OCI-LY7 (cell line): ENCODE measurements at regions not wholly inside any gene's neighbourhood (a gene's known extent, or its start where the extent isn't known, plus 50 kb on each side); places are given as distances from the start of the nearest gene placed in this dataset.

ENCODE experiments used
- BruUV-seq: library from RNA; stranded (reverse); fragments of 400-500 nt; replicated peaks from 2 replicates; lab custom pipeline; 2021; lab: Mats Ljungman, UMichigan
- CTCF ChIA-PET: fragments of 300-600 bp; sonication (Branson Sonifier 250); formaldehyde crosslinking; loops from one replicate; lab custom pipeline; 2022; ENCODE audit warnings: antibody characterized with exemption; ENCODE audit not compliant: unreplicated experiment; lab: Charles Lee
- POLR2A ChIA-PET: fragments of 300-600 bp; sonication (Branson Sonifier 250); formaldehyde crosslinking; loops from one replicate; lab custom pipeline; 2022; ENCODE audit warnings: antibody characterized with exemption; lab: Charles Lee
- DNase-seq: peaks from one replicate; pipeline ENCODE4 v3.0.0-alpha.2; 2015; ENCODE audit warnings: low spot score
- H2AFZ ChIP-seq: fragments of 200-600 bp; sonication (generic), shearing (Covaris generic); 2 replicates; pipeline ENCODE4 v1.6.1; 2014; ENCODE audit warnings: mild to moderate bottlenecking, antibody characterized with exemption, low read length, moderate library complexity
- H3K27ac ChIP-seq: fragments of 200-600 bp; sonication (generic); 2 replicates; pipeline ENCODE4 v1.5.1; 2014; ENCODE audit warnings: mixed run types, low read depth, mild to moderate bottlenecking, moderate library complexity, low read length, inconsistent platforms; ENCODE audit not compliant: poor library complexity, severe bottlenecking
- H3K36me3 ChIP-seq: fragments of 200-600 bp; sonication (generic); 2 replicates; pipeline ENCODE4 v1.6.1; 2014; ENCODE audit warnings: mild to moderate bottlenecking, antibody characterized with exemption, low read length, moderate library complexity, mixed read lengths; ENCODE audit not compliant: insufficient read depth
- H3K4me1 ChIP-seq: fragments of 200-600 bp; sonication (generic); 2 replicates; pipeline ENCODE4 v1.5.1; 2014; ENCODE audit warnings: mild to moderate bottlenecking, low read length; ENCODE audit not compliant: insufficient read depth, poor library complexity, severe bottlenecking
- H3K4me2 ChIP-seq: fragments of 200-600 bp; sonication (generic); 2 replicates; pipeline ENCODE4 v1.6.1; 2014; ENCODE audit warnings: mild to moderate bottlenecking, low read length
- H3K4me3 ChIP-seq: fragments of 200-600 bp; sonication (generic); 2 replicates; pipeline ENCODE4 v1.5.1; 2014; ENCODE audit warnings: mild to moderate bottlenecking, low read depth, low read length; ENCODE audit not compliant: poor library complexity, severe bottlenecking
- H3K79me2 ChIP-seq: fragments of 200-600 bp; sonication (generic); 2 replicates; pipeline ENCODE4 v1.6.1; 2016; ENCODE audit warnings: low read depth, mild to moderate bottlenecking, low read length, moderate library complexity, mixed read lengths; ENCODE audit not compliant: insufficient read depth
- H3K9me2 ChIP-seq: fragments of 200-600 bp; sonication (generic); 2 replicates; pipeline ENCODE4 v1.6.1; 2016; ENCODE audit warnings: mild to moderate bottlenecking, low read length, mixed read lengths; ENCODE audit not compliant: insufficient read depth
- H3K9me3 ChIP-seq: fragments of 200-600 bp; sonication (generic); 2 replicates; pipeline ENCODE4 v1.6.1; 2014; ENCODE audit warnings: mild to moderate bottlenecking, mixed run types, low read length, mixed read lengths
- H4K20me1 ChIP-seq: fragments of 200-600 bp; sonication (generic); 2 replicates; pipeline ENCODE4 v1.6.1; 2014; ENCODE audit warnings: mild to moderate bottlenecking, antibody characterized with exemption, low read length, moderate library complexity, mixed read lengths; ENCODE audit not compliant: insufficient read depth
- EZH2phosphoT487 ChIP-seq: fragments of 200-600 bp; sonication (generic); IDR thresholded peaks from 2 replicates; pipeline ENCODE4 v1.6.1; 2018; ENCODE audit warnings: low read depth, borderline replicate concordance, mild to moderate bottlenecking, mixed run types, antibody characterized with exemption, low read length, moderate library complexity, mixed read lengths
- intact Hi-C: fragments of 100-400 bp; cut with micrococcal nuclease; formaldehyde crosslinking; loops from one replicate; pipeline ENCODE4 v1.10.0; 2022; ENCODE audit not compliant: unreplicated experiment
- TF ChIP-seq, protein P1 (sequence below): fragments of 200-600 bp; sonication (generic); conservative IDR thresholded peaks from 2 replicates; pipeline ENCODE4 v1.5.1; 2014; ENCODE audit warnings: mild to moderate bottlenecking, antibody characterized with exemption, low read length, moderate library complexity, mixed read lengths

- Histone ChIP-seq H3K9me2 (no peaks in the 10 kb centered on the region), H3K9me3 (no peaks in the 10 kb centered on the region), H4K20me1 (no peaks in the 10 kb centered on the region), H3K4me2 (no peak overlapping the region), H2AFZ (no peak overlapping the region), H3K36me3 (no peaks in the 10 kb centered on the region), H3K79me2 (no peaks in the 10 kb centered on the region), H3K4me1 (no peaks in the 10 kb centered on the region), H3K4me3 (no peak overlapping the region), H3K27ac (no peak overlapping the region)
- intact Hi-C loops: no loop called here
- ChIA-PET POLR2A (no interaction called here), CTCF (no interaction called here)
- TF ChIP-seq, protein P1, sequence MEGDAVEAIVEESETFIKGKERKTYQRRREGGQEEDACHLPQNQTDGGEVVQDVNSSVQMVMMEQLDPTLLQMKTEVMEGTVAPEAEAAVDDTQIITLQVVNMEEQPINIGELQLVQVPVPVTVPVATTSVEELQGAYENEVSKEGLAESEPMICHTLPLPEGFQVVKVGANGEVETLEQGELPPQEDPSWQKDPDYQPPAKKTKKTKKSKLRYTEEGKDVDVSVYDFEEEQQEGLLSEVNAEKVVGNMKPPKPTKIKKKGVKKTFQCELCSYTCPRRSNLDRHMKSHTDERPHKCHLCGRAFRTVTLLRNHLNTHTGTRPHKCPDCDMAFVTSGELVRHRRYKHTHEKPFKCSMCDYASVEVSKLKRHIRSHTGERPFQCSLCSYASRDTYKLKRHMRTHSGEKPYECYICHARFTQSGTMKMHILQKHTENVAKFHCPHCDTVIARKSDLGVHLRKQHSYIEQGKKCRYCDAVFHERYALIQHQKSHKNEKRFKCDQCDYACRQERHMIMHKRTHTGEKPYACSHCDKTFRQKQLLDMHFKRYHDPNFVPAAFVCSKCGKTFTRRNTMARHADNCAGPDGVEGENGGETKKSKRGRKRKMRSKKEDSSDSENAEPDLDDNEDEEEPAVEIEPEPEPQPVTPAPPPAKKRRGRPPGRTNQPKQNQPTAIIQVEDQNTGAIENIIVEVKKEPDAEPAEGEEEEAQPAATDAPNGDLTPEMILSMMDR: no peak
- TF ChIP-seq EZH2phosphoT487: no peak
- BruUV-seq: no TSS peak
- no peak for DNase-seq
These were observed 388.7 kb upstream of the RGMA start for GRCh38 chr15:93477721-93478120.

- Histone ChIP-seq H3K4me1 (no peaks in the 10 kb centered on the region), H3K4me3 (no peak overlapping the region), H3K9me2 (no peaks in the 10 kb centered on the region), H3K27ac (no peak overlapping the region), H2AFZ (no peak overlapping the region), H3K36me3 (no peaks in the 10 kb centered on the region), H4K20me1 (no peaks in the 10 kb centered on the region), H3K9me3 (no peaks in the 10 kb centered on the region), H3K4me2 (no peak overlapping the region), H3K79me2 (no peaks in the 10 kb centered on the region)
- POLR2A ChIA-PET: no interaction called here
- DNase-seq: no peak
- no TSS peak for BruUV-seq
- intact Hi-C loops: no loop called here
- TF ChIP-seq, protein P1: no peak
- no peak for TF ChIP-seq EZH2phosphoT487
- CTCF ChIA-PET: no interaction called here
These were observed 388.2 kb upstream of the RGMA start for GRCh38 chr15:93477188-93477587.

GRCh38 chr15:93476491-93477177 lies 387.6 kb upstream of the RGMA start:
- CTCF ChIA-PET: no interaction called here

More at GRCh38 chr15:93476491-93477177, 387.6 kb upstream of the RGMA start:
- POLR2A ChIA-PET: no interaction called here
- no peaks in the 10 kb centered on the region for H3K36me3 ChIP-seq
- no peaks in the 10 kb centered on the region for H3K9me2 ChIP-seq
- H3K4me1 ChIP-seq: no peaks in the 10 kb centered on the region
- intact Hi-C loops: no loop called here
- no peak for DNase-seq
- no peaks in the 10 kb centered on the region for H4K20me1 ChIP-seq
- no peak overlapping the region for H2AFZ ChIP-seq
- H3K27ac ChIP-seq: no peak overlapping the region
- TF ChIP-seq EZH2phosphoT487: no peak
- TF ChIP-seq, protein P1: no peak
- no peak overlapping the region for H3K4me3 ChIP-seq
- BruUV-seq: no TSS peak
- H3K4me2 ChIP-seq: no peak overlapping the region
- H3K79me2 ChIP-seq: no peaks in the 10 kb centered on the region
- no peaks in the 10 kb centered on the region for H3K9me3 ChIP-seq
